HL-60/S4 (cell line): ENCODE measurements at regions not wholly inside any gene's neighbourhood (a gene's known extent, or its start where the extent isn't known, plus 50 kb on each side); places are given as distances from the start of the nearest gene placed in this dataset.
"Not testable (repeated sequence)": the region's sequence is repeated elsewhere in the genome, so short reads cannot be mapped to it uniquely, and the experiment has no call there.

ENCODE experiments used
- in situ Hi-C: fragments of 300-500 bp; cut with MboI; formaldehyde crosslinking; loops from 2 replicates; pipeline ENCODE4 v1.14.3; 2022; ENCODE audit warnings: low sequenced_read_pairs

GRCh38 chr2:181787310-181788048 lies 104.1 kb upstream of the ITPRID2 start:
- in situ Hi-C loops = no loop called here

- in situ Hi-C loops = no loop called here
These were observed 102.5 kb upstream of the ITPRID2 start for GRCh38 chr2:181788897-181789555.

GRCh38 chr2:181789827-181790448 lies 101.6 kb upstream of the ITPRID2 start:
- in situ Hi-C loops = no loop called here

- in situ Hi-C loops = no loop called here
These were observed 100.5 kb upstream of the ITPRID2 start for GRCh38 chr2:181790716-181791649.

DNA sequence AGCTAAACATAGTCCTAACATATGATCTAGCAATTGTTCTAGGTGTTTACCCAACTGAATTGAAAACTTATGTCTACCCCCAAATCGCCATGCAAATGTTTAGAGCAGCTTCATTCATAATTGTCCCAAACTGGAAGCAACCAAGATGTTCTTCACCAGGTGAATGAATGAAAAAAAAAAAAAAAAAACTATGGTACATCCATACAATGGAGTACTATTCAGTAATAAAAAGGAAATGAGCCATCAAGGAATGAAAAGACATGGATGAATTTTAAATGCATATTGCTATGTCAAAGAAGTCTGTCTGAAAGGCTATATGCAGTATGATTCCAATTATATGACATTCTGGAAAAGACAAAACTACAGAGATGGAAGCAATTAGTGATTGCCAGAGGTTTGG lies 98.6 kb upstream of the ITPRID2 start:
- in situ Hi-C loops = no loop called here

DNA sequence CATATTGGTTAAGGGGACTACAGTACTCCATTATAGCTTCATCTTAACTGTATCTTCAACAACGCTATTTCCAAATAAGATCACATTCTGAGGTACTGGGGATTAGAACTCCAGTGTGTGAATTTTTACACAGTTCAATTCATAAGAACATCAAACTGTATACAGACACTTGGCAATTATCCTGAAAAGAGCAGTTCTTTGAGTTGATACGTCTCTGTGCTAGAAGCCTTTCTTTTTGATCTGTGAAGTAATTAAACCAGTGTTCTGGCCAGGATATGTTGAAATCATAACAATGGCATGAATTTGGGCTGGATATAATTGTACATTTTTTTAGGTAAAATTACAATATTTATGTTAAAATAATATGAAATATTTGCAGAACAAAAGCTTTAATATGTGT lies 93.5 kb upstream of the ITPRID2 start:
- in situ Hi-C loops = no loop called here

DNA sequence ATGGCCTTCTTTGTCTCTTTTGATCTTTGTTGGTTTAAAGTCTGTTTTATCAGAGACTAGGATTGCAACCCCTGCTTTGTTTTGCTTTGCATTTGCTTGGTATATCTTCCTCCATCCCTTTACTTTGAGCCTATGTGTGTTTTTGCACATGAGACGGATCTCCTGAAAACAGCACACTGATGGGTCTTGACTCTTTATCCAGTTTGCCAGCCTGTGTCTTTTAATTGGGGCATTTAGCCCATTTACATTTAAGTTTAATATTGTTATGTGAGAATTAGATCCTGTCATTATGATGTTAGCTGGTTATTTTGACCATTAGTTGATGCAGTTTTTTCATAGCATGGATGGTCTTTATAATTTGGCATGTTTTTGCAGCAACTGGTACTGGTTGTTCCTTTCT lies 89.2 kb upstream of the ITPRID2 start:
- in situ Hi-C loops = not testable (repeated sequence)

DNA sequence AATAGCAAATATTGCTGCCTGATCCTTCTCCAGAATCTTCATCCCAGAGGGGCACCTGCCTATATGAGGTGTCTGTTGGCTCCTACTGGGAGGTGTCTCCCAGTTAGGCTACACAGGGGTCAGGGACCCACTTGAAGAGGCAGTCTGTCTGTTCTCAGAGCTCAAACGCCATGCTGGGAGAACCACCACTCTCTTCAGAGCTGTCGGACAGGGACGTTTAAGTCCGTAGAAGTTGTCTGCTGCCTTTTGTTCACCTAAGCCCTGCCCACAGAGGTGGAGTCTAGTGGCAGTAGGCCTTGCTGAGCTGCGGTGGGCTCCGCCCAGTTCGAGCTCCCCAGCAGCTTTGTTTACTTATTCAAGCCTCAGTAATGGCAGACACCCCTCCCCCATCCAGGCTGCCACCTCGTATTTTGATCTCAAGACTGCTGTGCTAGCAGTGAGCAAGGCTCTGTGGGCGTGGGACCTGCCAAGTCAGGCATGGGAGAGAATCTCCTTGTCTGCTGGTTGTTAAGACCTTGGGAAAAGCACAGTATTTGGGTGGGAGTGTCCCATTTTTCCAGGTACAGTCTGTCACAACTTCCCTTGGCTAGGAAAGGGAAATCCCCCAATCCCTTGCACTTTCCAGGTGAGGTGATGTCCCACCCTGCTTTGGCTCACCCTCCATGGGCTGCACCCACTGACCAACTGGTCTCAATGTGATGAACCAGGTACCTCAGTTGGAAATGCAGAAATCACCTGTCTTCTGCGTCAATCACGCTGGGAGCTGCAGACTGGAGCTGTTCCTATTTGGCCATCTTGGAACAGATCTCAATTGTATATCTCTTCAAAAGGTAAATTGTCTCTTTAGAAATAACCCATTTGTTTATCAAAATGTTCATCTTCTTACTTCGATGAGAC lies 87.4 kb upstream of the ITPRID2 start:
- in situ Hi-C loops = not testable (repeated sequence)

GRCh38 chr2:181805228-181806038 lies 86.1 kb upstream of the ITPRID2 start:
- in situ Hi-C loops = no loop called here

DNA sequence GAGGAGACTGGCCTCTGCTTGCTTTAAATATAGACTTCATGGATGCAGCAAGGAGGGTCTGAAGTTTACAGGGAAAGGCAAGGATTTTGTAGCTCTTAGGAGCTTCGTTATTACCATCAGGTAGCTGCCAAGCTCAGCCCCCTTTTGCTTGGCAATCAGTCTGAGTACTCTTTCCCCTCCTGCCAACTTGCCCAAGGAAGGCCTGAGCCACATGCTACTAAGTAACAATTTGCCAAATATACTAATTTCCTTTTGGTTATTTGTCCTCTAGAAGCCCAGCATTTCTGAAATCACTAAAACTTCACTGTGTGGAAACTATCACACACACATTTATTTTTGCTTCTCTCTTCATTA lies 85.5 kb upstream of the ITPRID2 start:
- in situ Hi-C loops = no loop called here

DNA sequence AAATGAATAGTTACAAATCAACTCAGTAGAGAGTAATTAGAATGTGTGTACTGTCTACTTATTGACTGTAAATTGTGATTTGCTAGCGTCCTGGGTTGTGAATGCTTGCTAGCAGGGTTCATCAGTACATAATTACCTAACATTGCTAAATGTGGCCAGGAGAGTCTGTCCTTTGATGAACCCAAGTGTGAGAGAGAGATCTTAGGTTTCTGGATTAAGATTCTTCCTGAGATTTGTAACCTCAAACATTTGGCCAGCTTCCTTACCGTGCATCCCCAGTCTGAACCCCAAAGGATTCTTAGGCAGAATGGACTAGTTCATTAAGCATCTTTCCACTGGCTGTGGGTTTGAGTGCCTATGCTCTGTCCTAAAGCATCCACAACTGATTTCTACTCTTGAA lies 84.0 kb upstream of the ITPRID2 start:
- in situ Hi-C loops = no loop called here

- in situ Hi-C loops = no loop called here
These were observed 80.5 kb upstream of the ITPRID2 start for GRCh38 chr2:181810823-181811695.

DNA sequence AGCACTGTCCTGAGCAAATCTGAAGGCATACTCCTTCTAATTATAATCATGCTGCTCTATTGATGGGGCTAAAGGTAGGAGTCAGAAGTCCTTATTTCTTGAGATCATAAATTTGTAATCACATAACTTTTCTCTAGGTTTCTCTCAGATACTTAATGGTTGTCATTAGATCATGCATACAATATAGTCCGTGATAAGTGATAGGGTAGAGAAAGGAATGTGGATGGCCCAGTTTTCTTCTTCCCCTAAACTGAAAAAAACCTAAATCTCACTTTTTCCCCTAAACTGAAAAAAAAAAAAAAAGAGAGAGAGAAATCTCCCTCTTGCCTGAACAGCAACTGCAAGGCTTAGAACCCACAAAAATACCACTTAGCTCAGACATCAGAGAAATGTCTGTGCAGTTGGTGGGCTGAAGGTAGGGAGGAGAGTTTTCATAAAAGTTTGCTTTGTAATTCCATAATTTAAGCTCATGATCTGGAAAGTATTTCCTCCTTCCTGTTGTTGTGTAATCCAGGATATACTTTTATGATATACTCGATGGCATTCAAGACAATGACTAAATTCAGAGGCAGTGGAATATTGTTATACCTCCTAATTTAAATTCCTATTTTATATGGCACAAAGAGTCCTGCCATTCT lies 79.3 kb upstream of the ITPRID2 start:
- in situ Hi-C loops = no loop called here

DNA sequence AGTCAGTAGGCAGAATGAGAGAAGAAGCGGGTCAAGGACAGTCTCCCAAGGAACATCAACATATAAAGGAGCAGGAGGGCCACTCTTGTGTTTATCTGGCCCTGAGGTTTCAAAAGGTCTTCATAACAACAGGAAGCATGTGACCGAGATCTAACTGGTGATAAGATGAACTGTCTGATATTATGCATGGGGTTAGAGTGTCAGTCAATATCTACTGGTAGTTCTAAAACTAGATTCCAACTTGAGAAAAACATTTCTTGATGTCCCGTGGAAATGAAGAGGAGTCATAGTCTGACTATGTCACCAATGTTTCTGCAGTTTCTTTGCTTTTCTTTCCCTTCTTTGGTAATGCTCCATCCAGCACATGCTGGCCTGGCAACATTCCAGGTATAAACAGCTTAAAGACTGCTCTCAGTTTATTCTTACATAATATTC lies 77.5 kb upstream of the ITPRID2 start:
- in situ Hi-C loops = no loop called here

DNA sequence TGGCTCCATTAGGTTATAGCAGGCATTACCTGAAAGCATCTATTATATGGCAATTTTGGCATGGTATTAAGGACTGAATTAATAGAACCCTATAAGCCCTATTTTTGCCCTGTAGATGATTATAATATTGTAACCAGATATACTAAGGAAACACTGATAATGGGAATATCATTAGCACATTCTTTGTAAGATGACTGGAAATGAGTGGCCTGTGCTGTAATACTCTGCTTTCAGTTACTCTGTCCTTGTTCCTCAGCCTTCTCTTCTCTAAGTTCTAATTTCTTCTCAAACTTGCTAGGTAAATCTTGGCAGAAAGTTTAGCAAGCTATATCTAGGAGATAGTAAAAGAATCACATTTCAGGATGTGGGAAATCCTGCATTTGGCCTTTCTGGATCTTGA lies 74.0 kb upstream of the ITPRID2 start:
- in situ Hi-C loops = no loop called here

GRCh38 chr2:181818058-181818680 lies 73.4 kb upstream of the ITPRID2 start:
- in situ Hi-C loops = no loop called here

DNA sequence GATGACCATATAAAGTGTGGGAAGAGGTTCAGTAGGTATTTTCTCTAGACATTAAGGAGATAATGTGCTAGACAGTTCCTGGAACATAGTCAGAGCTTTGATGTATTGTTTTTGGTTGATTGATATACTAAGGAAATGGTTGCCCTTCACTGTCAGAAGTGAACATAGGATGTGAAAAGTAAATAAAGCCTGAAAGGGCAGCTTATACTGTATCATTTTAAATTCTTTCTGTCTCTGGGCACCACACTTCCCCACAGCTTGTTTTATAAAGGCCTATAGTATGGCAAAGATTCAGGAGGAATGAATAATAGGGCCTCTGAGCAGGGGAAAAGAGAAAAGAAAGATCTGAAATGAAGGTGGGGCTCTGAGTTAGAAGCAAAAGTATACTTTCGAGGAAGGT lies 72.7 kb upstream of the ITPRID2 start:
- in situ Hi-C loops = no loop called here
